ENCODE measurements at regions not wholly inside any gene's neighbourhood (a gene's known extent, or its start where the extent isn't known, plus 50 kb on each side); places are given as distances from the start of the nearest gene placed in this dataset.

DNA sequence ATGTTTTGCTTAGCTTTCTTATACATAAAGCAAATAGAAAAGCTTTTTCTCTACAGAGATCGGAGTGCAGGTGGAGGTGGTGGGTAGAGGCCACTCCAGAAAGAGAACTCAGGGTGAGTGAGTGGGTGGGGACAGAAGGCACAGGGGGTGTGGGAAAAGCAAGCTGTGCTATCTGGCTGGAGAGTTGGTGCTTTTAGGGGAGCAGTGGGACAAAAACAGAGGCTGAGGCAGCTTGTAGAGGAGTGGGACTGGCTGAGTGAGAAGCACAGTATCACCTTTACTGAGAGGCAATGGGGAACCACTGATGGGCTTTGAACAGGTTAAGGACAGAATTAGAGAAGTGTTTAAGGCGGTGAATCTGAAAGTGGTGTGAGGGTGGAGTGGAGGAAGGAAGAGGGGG, 275.3 kb downstream of the TCF7L2 start:
- H3K4me1 ChIP-seq (ENCODE audit: control insufficient read depth, extremely low read depth, insufficient read depth, low read length), result no peaks in the 10 kb centered on the region
- H3K4me3 ChIP-seq (replicated peaks in 1 of 4; ENCODE audit: control extremely low read depth in 1 of 4, insufficient read depth in 1 of 4, low read depth in 3 of 4, low read length in 4 of 4), result no peak overlapping the region
- H3K4me2 ChIP-seq (ENCODE audit: extremely low read depth, insufficient read depth, low read length), result no peak overlapping the region
- TF ChIP-seq, protein P1, sequence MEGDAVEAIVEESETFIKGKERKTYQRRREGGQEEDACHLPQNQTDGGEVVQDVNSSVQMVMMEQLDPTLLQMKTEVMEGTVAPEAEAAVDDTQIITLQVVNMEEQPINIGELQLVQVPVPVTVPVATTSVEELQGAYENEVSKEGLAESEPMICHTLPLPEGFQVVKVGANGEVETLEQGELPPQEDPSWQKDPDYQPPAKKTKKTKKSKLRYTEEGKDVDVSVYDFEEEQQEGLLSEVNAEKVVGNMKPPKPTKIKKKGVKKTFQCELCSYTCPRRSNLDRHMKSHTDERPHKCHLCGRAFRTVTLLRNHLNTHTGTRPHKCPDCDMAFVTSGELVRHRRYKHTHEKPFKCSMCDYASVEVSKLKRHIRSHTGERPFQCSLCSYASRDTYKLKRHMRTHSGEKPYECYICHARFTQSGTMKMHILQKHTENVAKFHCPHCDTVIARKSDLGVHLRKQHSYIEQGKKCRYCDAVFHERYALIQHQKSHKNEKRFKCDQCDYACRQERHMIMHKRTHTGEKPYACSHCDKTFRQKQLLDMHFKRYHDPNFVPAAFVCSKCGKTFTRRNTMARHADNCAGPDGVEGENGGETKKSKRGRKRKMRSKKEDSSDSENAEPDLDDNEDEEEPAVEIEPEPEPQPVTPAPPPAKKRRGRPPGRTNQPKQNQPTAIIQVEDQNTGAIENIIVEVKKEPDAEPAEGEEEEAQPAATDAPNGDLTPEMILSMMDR (conservative IDR thresholded peaks at IDR 0.05 in 1 of 2, IDR thresholded peaks at IDR 0.05 in 1 of 2; ENCODE audit: low read depth in 1 of 2, low read length in 2 of 2), result no peak
- no peaks in the 10 kb centered on the region for H4K20me1 ChIP-seq (ENCODE audit: control insufficient read depth, extremely low read depth, insufficient read depth, low read length)
- no peak for DNase-seq (ENCODE audit: low read depth in 2 of 2)
- no peak overlapping the region for H3K9ac ChIP-seq (ENCODE audit: insufficient read depth, low read length)
- no peak overlapping the region for H2AFZ ChIP-seq (ENCODE audit: low read length)
- H3K27me3 ChIP-seq (ENCODE audit: control insufficient read depth, insufficient read depth, low read length), result no peaks in the 10 kb centered on the region
- no peak overlapping the region for H3K27ac ChIP-seq (ENCODE audit: insufficient read depth, low read length)
- H3K79me2 ChIP-seq (ENCODE audit: control insufficient read depth, insufficient read depth, low read length), result no peaks in the 10 kb centered on the region
- H3K9me3 ChIP-seq (ENCODE audit: control insufficient read depth, insufficient read depth, low read depth, low read length), result no peaks in the 10 kb centered on the region
- H3K36me3 ChIP-seq (ENCODE audit: control insufficient read depth, insufficient read depth, low read length), result no peaks in the 10 kb centered on the region

DNA sequence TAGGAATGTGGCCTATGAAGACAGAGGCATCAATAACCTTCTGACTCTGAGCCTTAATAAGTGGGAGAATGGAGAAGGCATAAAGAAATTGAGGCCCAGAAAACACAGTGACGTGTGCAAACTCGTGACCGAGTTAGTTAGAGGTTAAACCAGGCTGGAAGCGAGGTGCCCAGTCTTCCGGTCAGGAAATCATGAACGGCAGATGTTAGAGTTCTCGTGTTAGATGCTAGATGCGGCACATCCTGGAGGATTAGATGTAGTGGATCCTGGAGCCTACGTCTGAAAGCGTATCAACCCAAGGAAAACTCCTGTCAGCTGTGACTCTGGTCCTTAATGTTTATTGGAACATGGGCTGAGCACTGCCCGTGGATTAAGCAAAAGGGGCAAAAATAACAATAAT, 275.9 kb downstream of the TCF7L2 start:
- Histone ChIP-seq H3K4me2 (ENCODE audit: extremely low read depth, insufficient read depth, low read length) (no peak overlapping the region), H3K79me2 (ENCODE audit: control insufficient read depth, insufficient read depth, low read length) (no peaks in the 10 kb centered on the region), H3K27ac (ENCODE audit: insufficient read depth, low read length) (no peak overlapping the region), H3K36me3 (ENCODE audit: control insufficient read depth, insufficient read depth, low read length) (no peaks in the 10 kb centered on the region), H2AFZ (ENCODE audit: low read length) (no peak overlapping the region), H3K27me3 (ENCODE audit: control insufficient read depth, insufficient read depth, low read length) (no peaks in the 10 kb centered on the region), H4K20me1 (ENCODE audit: control insufficient read depth, extremely low read depth, insufficient read depth, low read length) (no peaks in the 10 kb centered on the region), H3K9me3 (ENCODE audit: control insufficient read depth, insufficient read depth, low read depth, low read length) (no peaks in the 10 kb centered on the region), H3K4me3 (replicated peaks in 1 of 4; ENCODE audit: control extremely low read depth in 1 of 4, insufficient read depth in 1 of 4, low read depth in 3 of 4, low read length in 4 of 4) (no peak overlapping the region), H3K9ac (ENCODE audit: insufficient read depth, low read length) (no peak overlapping the region), H3K4me1 (ENCODE audit: control insufficient read depth, extremely low read depth, insufficient read depth, low read length) (no peaks in the 10 kb centered on the region)
- no peak for DNase-seq (ENCODE audit: low read depth in 2 of 2)
- no peak for TF ChIP-seq EZH2 (IDR thresholded peaks at IDR 0.05; ENCODE audit: low read length, missing control alignments)
- TF ChIP-seq, protein P1 (conservative IDR thresholded peaks at IDR 0.05 in 1 of 2, IDR thresholded peaks at IDR 0.05 in 1 of 2; ENCODE audit: low read depth in 1 of 2, low read length in 2 of 2), result no peak

DNA sequence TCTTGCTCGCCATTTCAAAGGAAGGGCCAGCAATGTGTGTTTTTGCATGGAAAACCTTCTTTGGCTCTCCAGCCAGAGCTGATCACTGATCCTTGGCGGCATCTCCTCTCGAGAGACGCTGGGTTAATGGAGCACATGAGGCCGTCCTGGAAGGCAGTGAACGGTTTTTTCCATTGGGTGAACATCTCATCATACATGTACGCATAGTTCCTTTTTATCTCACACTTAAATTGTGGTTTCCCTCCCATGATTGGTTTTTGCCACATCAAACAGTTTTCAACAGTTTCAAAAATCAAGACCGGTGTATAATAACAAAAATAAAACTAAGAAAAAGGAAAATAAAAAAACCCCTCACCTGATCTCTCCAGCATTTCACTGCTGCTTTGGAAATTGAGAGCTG, 276.4 kb downstream of the TCF7L2 start:
- Histone ChIP-seq H3K27me3 (ENCODE audit: control insufficient read depth, insufficient read depth, low read length) (no peaks in the 10 kb centered on the region), H3K79me2 (ENCODE audit: control insufficient read depth, insufficient read depth, low read length) (no peaks in the 10 kb centered on the region), H2AFZ (ENCODE audit: low read length) (no peak overlapping the region), H3K9ac (ENCODE audit: insufficient read depth, low read length) (no peak overlapping the region), H3K9me3 (ENCODE audit: control insufficient read depth, insufficient read depth, low read depth, low read length) (no peaks in the 10 kb centered on the region), H3K4me3 (replicated peaks in 1 of 4; ENCODE audit: control extremely low read depth in 1 of 4, insufficient read depth in 1 of 4, low read depth in 3 of 4, low read length in 4 of 4) (no peak overlapping the region), H3K4me1 (ENCODE audit: control insufficient read depth, extremely low read depth, insufficient read depth, low read length) (no peaks in the 10 kb centered on the region), H3K36me3 (ENCODE audit: control insufficient read depth, insufficient read depth, low read length) (no peaks in the 10 kb centered on the region), H3K27ac (ENCODE audit: insufficient read depth, low read length) (no peak overlapping the region), H3K4me2 (ENCODE audit: extremely low read depth, insufficient read depth, low read length) (no peak overlapping the region), H4K20me1 (ENCODE audit: control insufficient read depth, extremely low read depth, insufficient read depth, low read length) (no peaks in the 10 kb centered on the region)
- DNase-seq (ENCODE audit: low read depth in 2 of 2), result no peak
- TF ChIP-seq, protein P1 (conservative IDR thresholded peaks at IDR 0.05 in 1 of 2, IDR thresholded peaks at IDR 0.05 in 1 of 2; ENCODE audit: low read depth in 1 of 2, low read length in 2 of 2), result no peak
- no peak for TF ChIP-seq EZH2 (IDR thresholded peaks at IDR 0.05; ENCODE audit: low read length, missing control alignments)

Measured in fibroblast of lung (primary cell).